ENCODE measurements at regions not wholly inside any gene's neighbourhood (a gene's known extent, or its start where the extent isn't known, plus 50 kb on each side); places are given as distances from the start of the nearest gene placed in this dataset.

DNA sequence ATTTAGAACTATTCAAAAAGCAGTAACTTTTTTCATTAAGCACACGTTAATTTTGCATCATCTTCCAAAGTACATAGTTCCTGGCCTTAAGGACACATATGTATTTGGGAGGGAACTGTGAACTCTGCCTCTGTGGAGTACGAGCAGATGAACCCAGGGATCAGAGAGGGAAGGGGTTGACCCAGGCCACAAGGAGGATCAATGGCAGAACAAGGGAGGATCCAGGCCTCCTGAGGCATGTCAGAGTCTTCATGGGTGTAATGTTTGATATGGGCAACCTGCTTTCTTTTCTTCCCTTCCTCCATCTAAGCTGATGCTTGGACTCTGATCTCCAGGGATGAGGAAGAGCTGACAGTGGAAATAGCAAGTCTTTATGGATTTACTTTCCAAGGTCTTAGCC, 164.0 kb downstream of the SH2D4B start:
- no peak overlapping the region for H2AFZ ChIP-seq (ENCODE audit: insufficient read depth, low read depth, low read length, poor library complexity, severe bottlenecking)
- no peak overlapping the region for H3K4me3 ChIP-seq (ENCODE audit: control extremely low read depth in 1 of 5, extremely low read depth in 1 of 5, insufficient read depth in 1 of 5, low read depth in 2 of 5, low read length in 4 of 5)
- no peak for ATAC-seq (ENCODE audit: low read depth)
- peaks cover 10% of the 10 kb centered on the region for H3K27me3 Mint-ChIP-seq
- H3K4me2 ChIP-seq (replicated peaks; ENCODE audit: low read depth, low read length, poor library complexity, severe bottlenecking), result no peak overlapping the region
- no peak overlapping the region for H3K9ac ChIP-seq (ENCODE audit: low read length)
- intact Hi-C loops (cut with micrococcal nuclease), result no loop called here
- ChIA-PET POLR2A (no interaction called here), CTCF (interaction anchor here (0.8 to 2.1 kb wide), 4 partner anchors 12 to 34 kb away, joined by 3 to 8 read pairs (median 3); no protein-coding TSS in a partner anchor)
- TF ChIP-seq EZH2 (IDR thresholded peaks at IDR 0.05; ENCODE audit: borderline replicate concordance, insufficient read depth, low read depth, low read length, poor library complexity, severe bottlenecking), result no peak
- TF ChIP-seq, protein P1, sequence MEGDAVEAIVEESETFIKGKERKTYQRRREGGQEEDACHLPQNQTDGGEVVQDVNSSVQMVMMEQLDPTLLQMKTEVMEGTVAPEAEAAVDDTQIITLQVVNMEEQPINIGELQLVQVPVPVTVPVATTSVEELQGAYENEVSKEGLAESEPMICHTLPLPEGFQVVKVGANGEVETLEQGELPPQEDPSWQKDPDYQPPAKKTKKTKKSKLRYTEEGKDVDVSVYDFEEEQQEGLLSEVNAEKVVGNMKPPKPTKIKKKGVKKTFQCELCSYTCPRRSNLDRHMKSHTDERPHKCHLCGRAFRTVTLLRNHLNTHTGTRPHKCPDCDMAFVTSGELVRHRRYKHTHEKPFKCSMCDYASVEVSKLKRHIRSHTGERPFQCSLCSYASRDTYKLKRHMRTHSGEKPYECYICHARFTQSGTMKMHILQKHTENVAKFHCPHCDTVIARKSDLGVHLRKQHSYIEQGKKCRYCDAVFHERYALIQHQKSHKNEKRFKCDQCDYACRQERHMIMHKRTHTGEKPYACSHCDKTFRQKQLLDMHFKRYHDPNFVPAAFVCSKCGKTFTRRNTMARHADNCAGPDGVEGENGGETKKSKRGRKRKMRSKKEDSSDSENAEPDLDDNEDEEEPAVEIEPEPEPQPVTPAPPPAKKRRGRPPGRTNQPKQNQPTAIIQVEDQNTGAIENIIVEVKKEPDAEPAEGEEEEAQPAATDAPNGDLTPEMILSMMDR (IDR thresholded peaks at IDR 0.05), result no peak
- H3K36me3 ChIP-seq (replicated peaks in 1 of 2; ENCODE audit: control extremely low read depth in 1 of 2, control insufficient read depth in 1 of 2, extremely low read depth in 1 of 2, insufficient read depth in 2 of 2, low read length in 1 of 2), result no peaks in the 10 kb centered on the region
- DNase-seq, result no peak
- no peak overlapping the region for H3K27ac Mint-ChIP-seq
- H3K4me1 ChIP-seq (ENCODE audit: control insufficient read depth in 2 of 2, insufficient read depth in 2 of 2, low read length in 2 of 2), result peaks cover 0 to 2% of the 10 kb centered on the region in 2 donors
- WGBS (ENCODE audit: insufficient coverage), result no CpG with 5 or more reads among the region's 2 CpGs
- H3K4me1 Mint-ChIP-seq, result no peaks in the 10 kb centered on the region
- no peak overlapping the region for H3K4me3 Mint-ChIP-seq
- no peaks in the 10 kb centered on the region for H3K79me2 ChIP-seq (ENCODE audit: control insufficient read depth, insufficient read depth, low read length)
- no peaks in the 10 kb centered on the region for H3K27me3 ChIP-seq (replicated peaks in 1 of 4; ENCODE audit: control extremely low read depth in 1 of 4, control insufficient read depth in 3 of 4, insufficient read depth in 4 of 4, low read length in 3 of 4)
- H3K9me3 Mint-ChIP-seq (ENCODE audit: insufficient read depth), result peaks cover 2% of the 10 kb centered on the region
- H4K20me1 ChIP-seq (ENCODE audit: control insufficient read depth, insufficient read depth, low read length, poor library complexity, severe bottlenecking), result no peaks in the 10 kb centered on the region
- peaks cover 0 to 5% (median 0%) of the 10 kb centered on the region in 3 donors for H3K9me3 ChIP-seq (ENCODE audit: control extremely low read depth in 1 of 3, control insufficient read depth in 2 of 3, insufficient read depth in 1 of 3, low read length in 2 of 3)
- H3K27ac ChIP-seq (ENCODE audit: low read length in 2 of 2), result no peak overlapping the region

DNA sequence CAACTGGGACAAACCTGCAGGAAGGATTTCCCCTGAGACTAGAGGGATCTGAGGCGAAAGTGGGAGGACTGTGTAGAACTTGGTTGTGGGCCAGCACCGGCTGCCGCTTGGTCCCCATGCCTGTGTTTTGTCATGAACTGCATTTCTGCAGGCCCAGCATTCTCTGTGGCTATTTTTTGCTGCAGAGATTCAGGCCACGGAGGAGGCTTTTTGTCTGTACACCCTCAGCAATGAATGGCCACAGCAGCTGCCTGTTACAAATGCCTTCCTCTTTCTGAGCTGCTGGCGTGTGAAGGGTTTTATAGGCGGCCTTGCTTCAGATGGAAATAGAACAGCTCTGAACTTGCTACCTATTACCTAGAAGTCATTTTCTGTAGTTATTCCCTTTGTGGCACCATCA, 164.4 kb downstream of the SH2D4B start:
- no peak overlapping the region for H3K4me2 ChIP-seq (replicated peaks; ENCODE audit: low read depth, low read length, poor library complexity, severe bottlenecking)
- ATAC-seq (ENCODE audit: low read depth), result no peak

More for the DNA sequence above, 164.4 kb downstream of the SH2D4B start:
- H3K4me1 Mint-ChIP-seq, result no peaks in the 10 kb centered on the region
- no peak overlapping the region for H3K4me3 Mint-ChIP-seq
- TF ChIP-seq EZH2 (IDR thresholded peaks at IDR 0.05; ENCODE audit: borderline replicate concordance, insufficient read depth, low read depth, low read length, poor library complexity, severe bottlenecking), result no peak
- TF ChIP-seq, protein P1 (IDR thresholded peaks at IDR 0.05), result no peak
- H3K36me3 ChIP-seq (replicated peaks in 1 of 2; ENCODE audit: control extremely low read depth in 1 of 2, control insufficient read depth in 1 of 2, extremely low read depth in 1 of 2, insufficient read depth in 2 of 2, low read length in 1 of 2), result no peaks in the 10 kb centered on the region
- H3K27ac Mint-ChIP-seq, result no peak overlapping the region
- no peaks in the 10 kb centered on the region for H3K79me2 ChIP-seq (ENCODE audit: control insufficient read depth, insufficient read depth, low read length)
- WGBS (ENCODE audit: insufficient coverage), result 90% methylated on average over 6 of the region's 6 CpGs
- no peak overlapping the region for H2AFZ ChIP-seq (ENCODE audit: insufficient read depth, low read depth, low read length, poor library complexity, severe bottlenecking)
- peaks cover 2% of the 10 kb centered on the region for H3K9me3 Mint-ChIP-seq (ENCODE audit: insufficient read depth)
- H3K27ac ChIP-seq (ENCODE audit: low read length in 2 of 2), result no peak overlapping the region
- H3K4me1 ChIP-seq (ENCODE audit: control insufficient read depth in 2 of 2, insufficient read depth in 2 of 2, low read length in 2 of 2), result peaks cover 0 to 2% of the 10 kb centered on the region in 2 donors
- H3K9me3 ChIP-seq (ENCODE audit: control extremely low read depth in 1 of 3, control insufficient read depth in 2 of 3, insufficient read depth in 1 of 3, low read length in 2 of 3), result peaks cover 0 to 5% (median 0%) of the 10 kb centered on the region in 3 donors
- no peaks in the 10 kb centered on the region for H4K20me1 ChIP-seq (ENCODE audit: control insufficient read depth, insufficient read depth, low read length, poor library complexity, severe bottlenecking)
- DNase-seq, result no peak
- no peaks in the 10 kb centered on the region for H3K27me3 ChIP-seq (replicated peaks in 1 of 4; ENCODE audit: control extremely low read depth in 1 of 4, control insufficient read depth in 3 of 4, insufficient read depth in 4 of 4, low read length in 3 of 4)
- CTCF ChIA-PET, result interaction anchor here (0.8 to 1.4 kb wide), 3 partner anchors 12 to 35 kb away, joined by 3 read pairs; no protein-coding TSS in a partner anchor
- no peak overlapping the region for H3K9ac ChIP-seq (ENCODE audit: low read length)
- POLR2A ChIA-PET, result no interaction called here
- H3K4me3 ChIP-seq (ENCODE audit: control extremely low read depth in 1 of 5, extremely low read depth in 1 of 5, insufficient read depth in 1 of 5, low read depth in 2 of 5, low read length in 4 of 5), result no peak overlapping the region
- intact Hi-C loops (cut with micrococcal nuclease), result no loop called here
- peaks cover 8% of the 10 kb centered on the region for H3K27me3 Mint-ChIP-seq

Measured in B cell (primary cell).